ENCODE measurements at regions not wholly inside any gene's neighbourhood (a gene's known extent, or its start where the extent isn't known, plus 50 kb on each side); places are given as distances from the start of the nearest gene placed in this dataset.

GRCh38 chr20:24828992-24829648 is 119.9 kb upstream of the CST7 start:
- ATAC-seq (ENCODE audit: low read depth) (no peak), DNase-seq (no peak)
- no peak overlapping the region for H3K18ac ChIP-seq (ENCODE audit: low read depth, low read length)
- 80% methylated on average over 1 of the region's 8 CpGs; no CpG with 5 or more reads in 1 of the 2 experiments for WGBS, 2 experiments (ENCODE audit: extremely low coverage in 2 of 2, insufficient read length in 1 of 2)
- in situ Hi-C loops (cut with MboI; ENCODE audit: low sequenced_read_pairs) (no loop called here), intact Hi-C loops (cut with micrococcal nuclease) (no loop called here), dilution Hi-C loops (cut with HindIII; ENCODE audit: low sequenced_read_pairs, unreplicated experiment) (no loop called here)
- no peak overlapping the region for H3K27ac ChIP-seq (ENCODE audit: insufficient read depth, low read length)
- no peak overlapping the region for H4K8ac ChIP-seq (ENCODE audit: low read depth in 2 of 2, low read length in 2 of 2)
- no peak overlapping the region for H3K4ac ChIP-seq (ENCODE audit: low read depth, low read length)
- H2AFZ ChIP-seq (replicated peaks; ENCODE audit: low read length, poor library complexity) = peak overlapping the region; percentile 5
- H3K23ac ChIP-seq (ENCODE audit: low read depth, low read length) = no peak overlapping the region
- no peak overlapping the region for H4K5ac ChIP-seq (ENCODE audit: low read depth, low read length)
- H2BK5ac ChIP-seq (ENCODE audit: low read depth, low read length, poor library complexity, severe bottlenecking) = no peak overlapping the region
- no peak overlapping the region for H2BK15ac ChIP-seq (ENCODE audit: low read depth, low read length)
- 0 out of 2 replicates have a peak, but pooled peaks cover 2% of the 10 kb centered on the region for H3K9me3 ChIP-seq (ENCODE audit: control insufficient read depth, insufficient read depth, low read length)
- no peak overlapping the region for H4K91ac ChIP-seq (ENCODE audit: insufficient read depth, low read depth, low read length)
- H3K79me1 ChIP-seq (ENCODE audit: low read depth in 1 of 2, low read length in 2 of 2) = no peaks in the 10 kb centered on the region
- ChIA-PET POLR2A (ENCODE audit: unreplicated experiment) (no interaction called here), CTCF (no interaction called here)
- H2AK5ac ChIP-seq (ENCODE audit: low read depth, low read length) = no peak overlapping the region
- no peak overlapping the region for H3K9ac ChIP-seq (ENCODE audit: low read depth, low read length)
- TF ChIP-seq USF2 (IDR thresholded peaks at IDR 0.05; ENCODE audit: low read depth, low read length) = no peak
- no peak for TF ChIP-seq CEBPB (IDR thresholded peaks at IDR 0.05; ENCODE audit: low read depth, low read length)
- no peak for TF ChIP-seq RAD21 (IDR thresholded peaks at IDR 0.05; ENCODE audit: low read length)
- no peak for TF ChIP-seq ELK1 (IDR thresholded peaks at IDR 0.05; ENCODE audit: borderline replicate concordance, low read depth, low read length)
- TF ChIP-seq BHLHE40 (IDR thresholded peaks at IDR 0.05; ENCODE audit: low read depth, low read length) = no peak
- TF ChIP-seq CTCF (conservative IDR thresholded peaks at IDR 0.05; ENCODE audit: low read depth, low read length) = no peak
- TF ChIP-seq MAZ (IDR thresholded peaks at IDR 0.05; ENCODE audit: borderline replicate concordance, low read depth, low read length) = no peak
- TF ChIP-seq CHD1 (IDR thresholded peaks at IDR 0.05; ENCODE audit: low read depth, low read length) = no peak
- no peak for TF ChIP-seq SMC3 (IDR thresholded peaks at IDR 0.05; ENCODE audit: low read depth, low read length)
- TF ChIP-seq FOS (IDR thresholded peaks at IDR 0.05; ENCODE audit: low read depth, low read length) = no peak
- TF ChIP-seq NFE2L2 (IDR thresholded peaks at IDR 0.05; ENCODE audit: low read depth, low read length) = no peak
- no peak for TF ChIP-seq MAFK (IDR thresholded peaks at IDR 0.05; ENCODE audit: low read depth, low read length)
- no peak overlapping the region for H3K56ac ChIP-seq (ENCODE audit: extremely low read depth, insufficient read depth, low read length)
- peaks cover 6% of the 10 kb centered on the region for H3K27me3 ChIP-seq (ENCODE audit: control insufficient read depth, insufficient read depth, low read length)
- no peak overlapping the region for H3K4me2 ChIP-seq (ENCODE audit: low read depth, low read length)
- H2AK9ac ChIP-seq (replicated peaks; ENCODE audit: low read depth, low read length, poor library complexity) = no peak overlapping the region
- no peak overlapping the region for H3K4me3 ChIP-seq (ENCODE audit: insufficient read depth, low read depth, low read length)
- no peak overlapping the region for H2BK20ac ChIP-seq (ENCODE audit: low read depth, low read length)
- BruUV-seq (replicated peaks) = no TSS peak
- H3K9me1 ChIP-seq (ENCODE audit: insufficient read depth, low read length) = no peaks in the 10 kb centered on the region
- H3K36me3 ChIP-seq (ENCODE audit: control insufficient read depth, insufficient read depth, low read length) = no peaks in the 10 kb centered on the region
- no peak overlapping the region for H2BK120ac ChIP-seq (ENCODE audit: low read depth, low read length)
- H3K14ac ChIP-seq (replicated peaks; ENCODE audit: low read depth, low read length) = no peak overlapping the region
- no peaks in the 10 kb centered on the region for H3K4me1 ChIP-seq (ENCODE audit: control insufficient read depth, insufficient read depth, low read length)
- no peaks in the 10 kb centered on the region for H4K20me1 ChIP-seq (ENCODE audit: insufficient read depth, low read length)
